DND-41 (cell line): ENCODE measurements at regions not wholly inside any gene's neighbourhood (a gene's known extent, or its start where the extent isn't known, plus 50 kb on each side); places are given as distances from the start of the nearest gene placed in this dataset.

Experiments used
- EZH2 ChIP-seq: IDR thresholded peaks from 3 replicates; pipeline ENCODE4 v1.6.1; 2012; ENCODE audit warnings: borderline replicate concordance, low read depth, mild to moderate bottlenecking, moderate library complexity, low read length, inconsistent platforms; ENCODE audit not compliant: severe bottlenecking
- TF ChIP-seq, protein P1 (sequence below): IDR thresholded peaks from 2 replicates; pipeline ENCODE4 v1.5.1; 2012; ENCODE audit warnings: borderline replicate concordance, low read length, moderate library complexity, mild to moderate bottlenecking; ENCODE audit not compliant: poor library complexity, severe bottlenecking; ENCODE audit errors: extremely low read depth

DNA sequence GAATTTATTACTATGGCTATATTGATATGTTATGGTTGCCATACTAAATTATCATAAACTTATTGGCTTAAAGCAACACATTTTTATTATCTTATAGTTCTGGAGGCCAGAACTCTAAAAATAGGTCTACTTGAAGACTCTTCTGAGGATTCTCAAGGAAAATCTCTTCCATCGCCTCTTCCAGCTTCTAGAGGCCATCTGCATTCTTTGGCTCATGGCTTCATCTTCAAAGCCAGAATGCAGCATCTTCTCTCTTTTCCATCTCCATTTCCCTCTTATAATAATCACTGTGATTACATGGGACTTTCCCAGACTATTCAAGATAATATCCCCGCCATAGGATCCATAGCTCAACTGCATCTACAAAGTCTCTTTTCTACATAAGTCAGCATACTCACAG lies 385.4 kb downstream of the RMST start:
- TF ChIP-seq, protein P1, sequence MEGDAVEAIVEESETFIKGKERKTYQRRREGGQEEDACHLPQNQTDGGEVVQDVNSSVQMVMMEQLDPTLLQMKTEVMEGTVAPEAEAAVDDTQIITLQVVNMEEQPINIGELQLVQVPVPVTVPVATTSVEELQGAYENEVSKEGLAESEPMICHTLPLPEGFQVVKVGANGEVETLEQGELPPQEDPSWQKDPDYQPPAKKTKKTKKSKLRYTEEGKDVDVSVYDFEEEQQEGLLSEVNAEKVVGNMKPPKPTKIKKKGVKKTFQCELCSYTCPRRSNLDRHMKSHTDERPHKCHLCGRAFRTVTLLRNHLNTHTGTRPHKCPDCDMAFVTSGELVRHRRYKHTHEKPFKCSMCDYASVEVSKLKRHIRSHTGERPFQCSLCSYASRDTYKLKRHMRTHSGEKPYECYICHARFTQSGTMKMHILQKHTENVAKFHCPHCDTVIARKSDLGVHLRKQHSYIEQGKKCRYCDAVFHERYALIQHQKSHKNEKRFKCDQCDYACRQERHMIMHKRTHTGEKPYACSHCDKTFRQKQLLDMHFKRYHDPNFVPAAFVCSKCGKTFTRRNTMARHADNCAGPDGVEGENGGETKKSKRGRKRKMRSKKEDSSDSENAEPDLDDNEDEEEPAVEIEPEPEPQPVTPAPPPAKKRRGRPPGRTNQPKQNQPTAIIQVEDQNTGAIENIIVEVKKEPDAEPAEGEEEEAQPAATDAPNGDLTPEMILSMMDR, result no peak
- no peak for TF ChIP-seq EZH2
